Muscle layer of colon (tissue), 2 donors: ENCODE measurements at regions not wholly inside any gene's neighbourhood (a gene's known extent, or its start where the extent isn't known, plus 50 kb on each side); places are given as distances from the start of the nearest gene placed in this dataset.

Experiments used
- H3K27ac ChIP-seq: one replicate; pipeline ENCODE4 v1.7.0; 2013; ENCODE audit warnings: low read depth, mild to moderate bottlenecking, low read length, moderate library complexity
- H3K27me3 ChIP-seq, 2 donors: one replicate each; pipeline ENCODE4 v1.7.0; 2013; ENCODE audit warnings: low read length in 2 of 2, mild to moderate bottlenecking in 2 of 2; ENCODE audit not compliant: insufficient read depth in 2 of 2, control insufficient read depth in 1 of 2
- H3K36me3 ChIP-seq: one replicate; pipeline ENCODE4 v1.7.0; 2013; ENCODE audit warnings: mild to moderate bottlenecking, low read length; ENCODE audit not compliant: insufficient read depth
- H3K4me1 ChIP-seq: one replicate; pipeline ENCODE4 v1.7.0; 2013; ENCODE audit warnings: mild to moderate bottlenecking, low read length; ENCODE audit not compliant: insufficient read depth
- H3K4me3 ChIP-seq, 2 donors: one replicate each; pipeline ENCODE4 v1.7.0; 2013; ENCODE audit warnings: low read length in 2 of 2, low read depth in 1 of 2, mild to moderate bottlenecking in 1 of 2, moderate library complexity in 1 of 2
- H3K9ac ChIP-seq: one replicate; pipeline ENCODE4 v1.7.0; 2013; ENCODE audit warnings: low read length
- H3K9me3 ChIP-seq: one replicate; pipeline ENCODE4 v1.7.0; 2013; ENCODE audit warnings: mild to moderate bottlenecking, low read length
- donor health status: abdominal sarcoma.
- donor health status: Adenocarcinoma of cecum.

DNA sequence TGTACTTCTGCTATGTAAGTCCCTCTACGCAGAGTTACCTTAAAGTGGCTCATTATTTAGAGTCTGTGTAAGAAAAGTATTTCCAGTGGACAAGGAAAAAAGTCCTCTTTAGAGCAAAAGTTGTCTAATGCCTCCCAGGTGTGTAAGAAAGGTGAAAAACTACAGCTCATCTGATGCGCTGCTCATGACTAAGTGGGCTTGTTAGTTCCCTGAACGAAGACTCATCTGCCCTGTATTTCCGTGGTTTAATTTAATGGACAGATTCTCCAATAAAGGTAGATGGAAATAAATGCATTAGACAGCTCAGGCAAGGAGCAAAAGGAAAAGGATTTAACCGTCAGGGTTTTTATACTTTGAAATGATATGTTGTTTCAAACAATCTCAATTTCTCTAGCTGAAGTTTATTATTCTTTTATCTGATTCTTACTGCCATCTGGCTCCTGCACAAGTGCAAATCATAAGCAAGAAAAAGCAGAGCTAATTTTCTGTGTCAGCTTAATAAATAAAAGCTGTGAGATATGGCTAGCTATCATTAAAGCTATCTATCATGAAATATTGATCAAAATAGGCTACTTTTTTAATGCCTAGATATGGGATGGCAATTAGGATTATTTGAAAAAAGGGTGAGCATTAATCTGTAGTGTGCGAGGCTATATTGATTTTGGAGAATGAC, 73.7 kb upstream of the PCDH9 start:
- no peak overlapping the region for H3K9ac ChIP-seq
- no peaks in the 10 kb centered on the region for H3K4me1 ChIP-seq

DNA sequence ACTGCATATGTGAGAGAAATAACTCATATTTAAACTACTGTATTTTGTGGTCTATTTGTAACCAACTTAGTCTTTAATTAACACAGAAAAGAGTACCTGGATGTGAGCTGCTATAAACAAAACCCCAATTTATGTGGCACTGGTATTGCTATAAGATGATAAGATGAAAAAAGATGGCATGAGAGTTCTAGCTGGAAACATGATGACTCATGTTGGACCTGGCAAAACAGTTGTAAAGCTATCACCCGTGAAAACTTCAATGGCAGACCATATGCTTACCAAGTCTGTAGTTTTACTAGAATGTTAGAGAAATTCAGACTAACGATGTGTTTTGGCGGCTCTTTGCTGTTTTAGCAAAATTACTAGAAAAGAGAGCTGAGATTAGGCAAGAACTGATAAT, 69.6 kb upstream of the PCDH9 start:
- Histone ChIP-seq H3K9ac (no peak overlapping the region), H3K9me3 (no peaks in the 10 kb centered on the region), H3K4me3 (no peak overlapping the region), H3K4me1 (no peaks in the 10 kb centered on the region), H3K36me3 (no peaks in the 10 kb centered on the region), H3K27ac (no peak overlapping the region), H3K27me3 (no peaks in the 10 kb centered on the region)

More for the DNA sequence above, 73.7 kb upstream of the PCDH9 start:
- Histone ChIP-seq H3K36me3 (no peaks in the 10 kb centered on the region), H3K27ac (no peak overlapping the region), H3K27me3 (no peaks in the 10 kb centered on the region), H3K9me3 (no peaks in the 10 kb centered on the region), H3K4me3 (no peak overlapping the region)

GRCh38 chr13:67299072-67299635, 69.0 kb upstream of the PCDH9 start:
- Histone ChIP-seq H3K9ac (no peak overlapping the region), H3K36me3 (no peaks in the 10 kb centered on the region), H3K4me1 (no peaks in the 10 kb centered on the region), H3K27ac (no peak overlapping the region), H3K4me3 (no peak overlapping the region), H3K27me3 (no peaks in the 10 kb centered on the region), H3K9me3 (no peaks in the 10 kb centered on the region)

GRCh38 chr13:67298297-67298696, 68.2 kb upstream of the PCDH9 start:
- no peak overlapping the region for H3K4me3 ChIP-seq
- no peaks in the 10 kb centered on the region for H3K4me1 ChIP-seq
- no peaks in the 10 kb centered on the region for H3K27me3 ChIP-seq
- no peaks in the 10 kb centered on the region for H3K9me3 ChIP-seq
- H3K9ac ChIP-seq = no peak overlapping the region
- H3K27ac ChIP-seq = no peak overlapping the region
- no peaks in the 10 kb centered on the region for H3K36me3 ChIP-seq

DNA sequence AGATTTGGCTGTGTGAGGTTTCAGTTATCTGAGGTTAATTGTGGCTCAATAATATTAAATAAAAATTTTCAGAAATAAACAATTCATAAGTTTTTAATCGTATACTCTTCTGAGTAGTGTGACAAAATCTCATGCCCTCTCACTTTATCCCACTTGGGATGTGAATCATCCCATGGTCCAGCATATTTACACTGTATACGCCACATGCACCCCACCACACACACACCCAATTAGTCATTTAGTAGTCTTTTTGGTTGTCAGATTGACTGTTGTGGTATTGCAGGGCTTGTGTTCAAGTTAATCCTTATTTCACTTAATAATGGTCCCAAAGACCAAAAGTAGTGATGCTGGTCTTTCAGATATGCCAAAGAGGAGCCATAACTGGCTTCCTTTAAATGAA, 66.4 kb upstream of the PCDH9 start:
- H3K9ac ChIP-seq = no peak overlapping the region
- no peak overlapping the region for H3K27ac ChIP-seq

GRCh38 chr13:67292886-67293285, 62.8 kb upstream of the PCDH9 start:
- Histone ChIP-seq H3K27ac (no peak overlapping the region), H3K4me3 (no peak overlapping the region), H3K27me3 (no peaks in the 10 kb centered on the region), H3K9me3 (no peaks in the 10 kb centered on the region), H3K36me3 (no peaks in the 10 kb centered on the region), H3K4me1 (no peaks in the 10 kb centered on the region), H3K9ac (no peak overlapping the region)

More for the DNA sequence above, 66.4 kb upstream of the PCDH9 start:
- Histone ChIP-seq H3K36me3 (no peaks in the 10 kb centered on the region), H3K27me3 (no peaks in the 10 kb centered on the region), H3K4me3 (no peak overlapping the region), H3K9me3 (no peaks in the 10 kb centered on the region), H3K4me1 (no peaks in the 10 kb centered on the region)

DNA sequence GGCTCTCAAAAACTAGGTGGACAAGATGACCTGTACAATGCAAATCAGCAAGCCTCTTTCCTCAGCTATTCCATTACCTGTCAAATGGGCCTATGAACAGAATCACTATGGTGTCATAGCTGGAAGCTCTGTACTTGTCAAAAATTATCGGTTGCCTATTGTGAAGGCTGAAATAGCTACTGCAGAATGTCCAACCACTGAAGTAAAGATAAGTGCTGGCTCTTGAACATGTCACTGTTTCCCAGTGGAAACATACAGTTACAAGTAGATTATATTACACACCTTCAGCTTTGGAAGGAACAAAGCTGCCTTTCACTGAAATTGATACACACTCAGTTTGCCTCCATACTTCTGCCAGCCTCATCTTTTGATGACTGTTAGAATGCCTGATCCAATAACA, 55.5 kb upstream of the PCDH9 start:
- H3K9ac ChIP-seq = no peak overlapping the region
- H3K9me3 ChIP-seq = no peaks in the 10 kb centered on the region
- no peak overlapping the region for H3K4me3 ChIP-seq
- H3K27ac ChIP-seq = no peak overlapping the region
- H3K36me3 ChIP-seq = no peaks in the 10 kb centered on the region
- H3K27me3 ChIP-seq = no peaks in the 10 kb centered on the region
- H3K4me1 ChIP-seq = no peaks in the 10 kb centered on the region

DNA sequence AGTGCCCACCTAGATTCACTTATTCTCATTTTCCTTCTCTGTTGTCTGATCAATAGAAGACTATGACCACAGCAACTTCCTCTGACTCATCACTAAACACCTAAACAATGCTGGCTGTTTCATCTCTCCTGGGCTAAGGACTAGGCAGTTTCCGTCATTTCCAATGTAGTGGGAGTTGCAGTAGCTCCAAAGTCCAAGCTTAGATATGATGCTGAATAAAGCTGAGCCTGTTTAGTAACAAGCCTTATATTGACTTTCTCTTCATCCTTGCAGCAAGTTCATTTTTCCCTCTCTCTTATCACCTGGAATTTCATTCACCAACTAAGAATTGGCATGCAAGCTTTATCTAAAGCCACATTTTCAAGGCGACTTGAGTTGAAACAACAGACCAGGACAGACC, 53.5 kb upstream of the PCDH9 start:
- Histone ChIP-seq H3K9ac (no peak overlapping the region), H3K4me3 (no peak overlapping the region), H3K27ac (no peak overlapping the region), H3K27me3 (no peaks in the 10 kb centered on the region), H3K9me3 (no peaks in the 10 kb centered on the region), H3K4me1 (no peaks in the 10 kb centered on the region), H3K36me3 (no peaks in the 10 kb centered on the region)

DNA sequence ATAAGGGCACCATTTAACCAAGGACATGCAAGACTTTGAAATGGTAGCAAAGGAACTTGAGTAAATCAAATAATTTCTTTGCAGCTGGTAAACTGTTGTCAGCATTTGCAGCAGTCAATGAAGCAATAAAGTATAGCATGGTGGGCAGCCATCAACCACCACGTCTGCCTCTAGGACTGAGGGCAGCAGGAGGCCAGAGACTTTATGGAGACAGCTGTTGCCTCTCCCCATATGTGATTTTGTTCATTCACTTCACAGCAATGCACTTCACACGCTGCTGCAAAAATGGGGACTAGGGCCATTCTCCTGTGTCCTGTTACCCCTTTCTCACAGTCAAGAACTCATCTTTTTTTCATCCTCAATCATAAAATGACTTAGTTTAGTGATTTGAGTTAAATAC, 51.3 kb upstream of the PCDH9 start:
- no peaks in the 10 kb centered on the region for H3K36me3 ChIP-seq
- H3K9me3 ChIP-seq = no peaks in the 10 kb centered on the region
- H3K4me3 ChIP-seq = no peak overlapping the region
- H3K9ac ChIP-seq = no peak overlapping the region
- no peaks in the 10 kb centered on the region for H3K27me3 ChIP-seq
- H3K27ac ChIP-seq = no peak overlapping the region
- no peaks in the 10 kb centered on the region for H3K4me1 ChIP-seq
